ENCODE measurements at regions not wholly inside any gene's neighbourhood (a gene's known extent, or its start where the extent isn't known, plus 50 kb on each side); places are given as distances from the start of the nearest gene placed in this dataset.

GRCh38 chr2:35538796-35539195 is 816.8 kb upstream of the CRIM1 start (continued):
- no peak for TF ChIP-seq CREB1 (IDR thresholded peaks at IDR 0.05; ENCODE audit: low read depth)
- no peak for TF ChIP-seq NR2C2 (IDR thresholded peaks at IDR 0.05; ENCODE audit: borderline replicate concordance, control insufficient read depth, insufficient read length, low read depth)
- TF ChIP-seq BRCA1 (IDR thresholded peaks at IDR 0.05; ENCODE audit: low read depth, low read length) = no peak
- TF ChIP-seq NFYB (IDR thresholded peaks at IDR 0.05; ENCODE audit: insufficient read depth, low read depth, low read length) = no peak

GRCh38 chr2:35530615-35531135 is 824.9 kb upstream of the CRIM1 start:
- CTCF ChIA-PET = no interaction called here
- Histone ChIP-seq H2AFZ (ENCODE audit: control insufficient read depth, low read depth, low read length) (no peak overlapping the region), H3K4me1 (ENCODE audit: control insufficient read depth, insufficient read depth, low read length) (no peaks in the 10 kb centered on the region), H3K27me3 (replicated peaks in 1 of 2; ENCODE audit: control insufficient read depth in 2 of 2, insufficient read depth in 2 of 2, low read length in 1 of 2) (no peaks in the 10 kb centered on the region), H3K4me2 (ENCODE audit: control insufficient read depth, insufficient read depth) (no peak overlapping the region), H3K36me3 (ENCODE audit: control insufficient read depth in 2 of 2, insufficient read depth in 2 of 2, low read length in 1 of 2) (no peaks in the 10 kb centered on the region), H3K4me3 (no peak overlapping the region), H3K79me2 (ENCODE audit: control insufficient read depth, insufficient read depth, low read length) (no peaks in the 10 kb centered on the region), H4K20me1 (ENCODE audit: control insufficient read depth, insufficient read depth) (no peaks in the 10 kb centered on the region), H3K27ac (ENCODE audit: control insufficient read depth, insufficient read depth) (no peak overlapping the region), H3K9ac (ENCODE audit: control insufficient read depth, insufficient read depth, low read length) (no peak overlapping the region), H3K9me3 (replicated peaks; ENCODE audit: control insufficient read depth, insufficient read depth, low read length) (no peaks in the 10 kb centered on the region)
- intact Hi-C loops (cut with micrococcal nuclease; ENCODE audit: unreplicated experiment) = no loop called here
- POLR2A ChIA-PET = no interaction called here
- in situ Hi-C loops (cut with MboI) = no loop called here
- ATAC-seq = no peak
- RAD21 ChIA-PET (ENCODE audit: unreplicated experiment) = no interaction called here
- BruUV-seq (replicated peaks) = no TSS peak
- SMC1A ChIA-PET (ENCODE audit: uncharacterized antibody, unreplicated experiment) = no interaction called here
- FAIRE-seq = no peak
- 18% methylated on average over 5 of the region's 5 CpGs for WGBS (ENCODE audit: insufficient coverage, insufficient replicate concordance, low lambda C conversion rate, missing lambda C conversion rate)
- no peak for DNase-seq (ENCODE audit: low read depth, low spot score)
- TF ChIP-seq HDAC2 (IDR thresholded peaks at IDR 0.05) (no peak), ZNF24 (IDR thresholded peaks at IDR 0.05) (no peak), NKRF (conservative IDR thresholded peaks at IDR 0.05) (no peak), SRF (IDR thresholded peaks at IDR 0.05; ENCODE audit: low read depth in 2 of 2, low read length in 2 of 2) (no peak), USF1 (IDR thresholded peaks at IDR 0.05; ENCODE audit: borderline replicate concordance, extremely low read length, insufficient read depth, low read depth, low read length) (no peak), ESRRA (IDR thresholded peaks at IDR 0.05; ENCODE audit: low read length) (no peak), MLLT1 (IDR thresholded peaks at IDR 0.05) (no peak), PAX5 (IDR thresholded peaks at IDR 0.05; ENCODE audit: borderline replicate concordance, low read depth, low read length) (no peak), NFYA (IDR thresholded peaks at IDR 0.05; ENCODE audit: borderline replicate concordance, low read depth, low read length) (no peak), PBX3 (IDR thresholded peaks at IDR 0.05; ENCODE audit: insufficient replicate concordance, low read depth, low read length) (no peak), NR2F1 (conservative IDR thresholded peaks at IDR 0.05) (no peak), PML (IDR thresholded peaks at IDR 0.05; ENCODE audit: low read length) (no peak), EGR1 (IDR thresholded peaks at IDR 0.05; ENCODE audit: borderline replicate concordance in 1 of 2, low read depth in 2 of 2, low read length in 2 of 2) (no peak), NFXL1 (IDR thresholded peaks at IDR 0.05; ENCODE audit: borderline replicate concordance) (no peak), SIN3A (IDR thresholded peaks at IDR 0.05; ENCODE audit: low read depth, low read length) (no peak), SMAD1 (IDR thresholded peaks at IDR 0.05; ENCODE audit: low read depth, partially characterized antibody) (no peak)

Data from GM12878 (cell line).